ENCODE measurements at regions not wholly inside any gene's neighbourhood (a gene's known extent, or its start where the extent isn't known, plus 50 kb on each side); places are given as distances from the start of the nearest gene placed in this dataset.
A peak's percentile ranks its signal among the peaks of the same experiment; 100 is the strongest.
"Not testable (repeated sequence)": the region's sequence is repeated elsewhere in the genome, so short reads cannot be mapped to it uniquely, and the experiment has no call there.

DNA sequence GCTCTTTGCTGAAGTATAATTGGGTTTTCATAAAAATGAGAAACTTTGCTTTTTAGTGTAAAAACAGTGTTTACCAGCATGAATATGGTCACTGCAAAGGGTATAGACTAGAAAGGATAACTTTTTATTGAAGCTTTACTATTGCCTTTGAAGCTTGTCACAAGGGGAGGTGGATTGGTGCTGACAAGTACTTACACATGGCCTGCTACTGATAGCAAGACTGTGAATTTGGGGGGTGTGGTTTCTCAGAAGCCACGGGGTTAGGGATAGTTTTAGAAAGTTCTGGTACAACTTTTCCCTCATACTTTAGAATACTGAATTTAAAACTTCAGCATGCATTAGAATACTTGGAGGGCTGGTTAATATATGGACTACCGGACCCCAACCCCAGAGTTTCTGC lies 294.1 kb downstream of the SOCS6 start:
- TF ChIP-seq ELF4 (IDR thresholded peaks at IDR 0.05) = no peak
- TF ChIP-seq PKNOX1 (IDR thresholded peaks at IDR 0.05) = no peak
- TF ChIP-seq BHLHE40 (IDR thresholded peaks at IDR 0.05; ENCODE audit: borderline replicate concordance) = no peak
- no peak for TF ChIP-seq SUZ12 (IDR thresholded peaks at IDR 0.05)
- TF ChIP-seq FOXK2 (IDR thresholded peaks at IDR 0.05) = no peak
- TF ChIP-seq ARNT (IDR thresholded peaks at IDR 0.05) = no peak
- TF ChIP-seq CTBP1 (IDR thresholded peaks at IDR 0.05; ENCODE audit: borderline replicate concordance) = no peak
- TF ChIP-seq HDGF (IDR thresholded peaks at IDR 0.05; ENCODE audit: borderline replicate concordance) = no peak
- TF ChIP-seq TARDBP (IDR thresholded peaks at IDR 0.05) = no peak
- no peak for TF ChIP-seq FOXA1 (IDR thresholded peaks at IDR 0.05)
- no peak for TF ChIP-seq NFRKB (IDR thresholded peaks at IDR 0.05)
- TF ChIP-seq LEF1 (IDR thresholded peaks at IDR 0.05; ENCODE audit: borderline replicate concordance) = no peak
- TF ChIP-seq L3MBTL2 (conservative IDR thresholded peaks at IDR 0.05) = no peak
- TF ChIP-seq FOXM1 (IDR thresholded peaks at IDR 0.05; ENCODE audit: borderline replicate concordance) = no peak
- TF ChIP-seq SP1 (IDR thresholded peaks at IDR 0.05) = no peak
- no peak for TF ChIP-seq ZNF384 (IDR thresholded peaks at IDR 0.05)
- POLR2A ChIA-PET = no interaction called here
- no peak for DNase-seq (ENCODE audit: extremely low spot score)
- CTCF ChIA-PET = no interaction called here

DNA sequence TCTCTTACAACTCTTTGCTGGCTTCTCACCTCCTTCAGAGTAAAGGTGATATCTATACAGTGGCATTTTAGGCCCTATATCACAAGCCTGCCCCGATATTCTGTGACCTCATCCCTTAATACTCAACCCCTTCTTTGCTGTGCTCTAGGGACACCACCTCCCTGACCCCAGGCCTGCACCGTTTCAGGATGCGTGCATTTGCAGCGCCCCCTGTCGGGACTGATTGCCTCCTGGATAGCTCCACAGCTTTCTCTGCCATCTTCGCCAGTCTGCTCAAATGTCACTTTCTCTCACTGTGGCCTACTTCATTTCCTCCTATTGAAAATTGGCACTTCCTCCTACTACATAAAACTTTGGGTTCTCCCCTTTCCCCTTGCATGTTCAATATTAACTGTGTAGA lies 289.6 kb downstream of the SOCS6 start:
- DNase-seq (ENCODE audit: extremely low spot score) = peak; percentile 38
- TF ChIP-seq L3MBTL2 (conservative IDR thresholded peaks at IDR 0.05) (no peak), LEF1 (IDR thresholded peaks at IDR 0.05; ENCODE audit: borderline replicate concordance) (no peak), BHLHE40 (IDR thresholded peaks at IDR 0.05; ENCODE audit: borderline replicate concordance) (no peak), ARNT (IDR thresholded peaks at IDR 0.05) (no peak), SP1 (IDR thresholded peaks at IDR 0.05) (no peak), HDGF (IDR thresholded peaks at IDR 0.05; ENCODE audit: borderline replicate concordance) (no peak), TARDBP (IDR thresholded peaks at IDR 0.05) (no peak), ZNF384 (IDR thresholded peaks at IDR 0.05) (no peak), FOXK2 (IDR thresholded peaks at IDR 0.05) (no peak), PKNOX1 (IDR thresholded peaks at IDR 0.05) (no peak)
- POLR2A ChIA-PET = no interaction called here
- CTCF ChIA-PET = no interaction called here

DNA sequence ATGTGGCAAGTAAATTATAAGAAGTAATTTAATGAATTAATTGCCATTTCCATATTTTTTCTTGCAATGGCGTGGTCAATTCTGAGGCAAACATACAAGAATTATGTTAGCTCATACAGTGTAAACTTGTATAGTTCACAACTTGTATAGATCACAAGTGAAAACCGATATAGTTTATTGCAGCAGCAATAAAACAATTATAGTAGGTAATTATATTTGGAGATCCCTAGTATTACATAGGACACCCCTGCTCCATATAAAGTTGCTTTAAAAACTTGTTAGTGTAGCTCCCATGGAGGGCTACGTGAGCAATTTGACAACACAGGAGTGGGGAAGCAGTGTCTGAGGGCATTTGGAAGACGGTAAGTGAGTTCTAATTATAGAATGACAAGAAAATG lies 288.2 kb downstream of the SOCS6 start:
- DNase-seq (ENCODE audit: extremely low spot score) = no peak
- CTCF ChIA-PET = interaction anchor here (0.9 to 1.5 kb wide), 3 partner anchors 15 to 86 kb away, joined by 3 to 4 read pairs (median 4); no protein-coding TSS in a partner anchor
- TF ChIP-seq ELF4 (IDR thresholded peaks at IDR 0.05) = no peak
- TF ChIP-seq FOXK2 (IDR thresholded peaks at IDR 0.05) = no peak
- TF ChIP-seq NFRKB (IDR thresholded peaks at IDR 0.05) = no peak
- TF ChIP-seq CTBP1 (IDR thresholded peaks at IDR 0.05; ENCODE audit: borderline replicate concordance) = no peak
- no peak for TF ChIP-seq LEF1 (IDR thresholded peaks at IDR 0.05; ENCODE audit: borderline replicate concordance)
- TF ChIP-seq HDGF (IDR thresholded peaks at IDR 0.05; ENCODE audit: borderline replicate concordance) = no peak
- POLR2A ChIA-PET = no interaction called here

DNA sequence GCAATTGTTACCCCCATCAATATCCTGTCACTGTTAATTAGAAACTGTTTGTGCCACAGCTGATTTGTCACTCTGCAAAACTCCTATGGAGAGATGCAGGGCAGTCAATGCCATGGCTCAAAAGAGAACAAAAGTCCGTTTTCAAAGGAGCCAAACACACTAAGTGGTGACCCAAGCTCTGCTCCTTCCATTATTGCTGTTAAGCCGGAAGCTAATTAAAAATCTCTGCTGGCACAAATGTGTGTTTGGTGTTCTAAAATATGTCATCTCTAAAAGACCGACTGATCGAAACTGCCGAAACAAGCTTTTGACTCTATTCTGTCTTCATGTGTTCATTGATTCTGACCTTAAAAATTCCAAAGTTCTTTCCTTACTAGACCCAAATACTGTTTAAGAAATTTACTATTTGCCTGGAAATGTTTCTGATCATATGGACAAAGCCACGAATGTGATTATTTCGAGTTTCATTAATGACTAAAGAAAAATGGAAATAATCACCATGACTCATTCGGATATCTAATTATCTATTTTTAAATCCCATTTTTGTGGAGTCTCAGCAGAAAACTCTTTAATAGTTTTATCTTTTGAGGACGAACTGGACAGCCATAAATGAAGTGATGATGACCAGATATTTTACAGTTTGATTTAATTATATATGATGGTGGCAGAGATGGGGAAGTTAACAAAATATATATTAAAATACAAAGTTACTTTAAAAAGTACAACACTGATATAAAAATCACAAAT lies 287.6 kb downstream of the SOCS6 start:
- TF ChIP-seq HDGF (IDR thresholded peaks at IDR 0.05; ENCODE audit: borderline replicate concordance) = no peak
- TF ChIP-seq CTBP1 (IDR thresholded peaks at IDR 0.05; ENCODE audit: borderline replicate concordance) = no peak
- no peak for TF ChIP-seq NFRKB (IDR thresholded peaks at IDR 0.05)
- no peak for TF ChIP-seq FOXM1 (IDR thresholded peaks at IDR 0.05; ENCODE audit: borderline replicate concordance)
- TF ChIP-seq SUZ12 (IDR thresholded peaks at IDR 0.05) = no peak
- TF ChIP-seq LEF1 (IDR thresholded peaks at IDR 0.05; ENCODE audit: borderline replicate concordance) = no peak
- no peak for TF ChIP-seq PKNOX1 (IDR thresholded peaks at IDR 0.05)
- TF ChIP-seq L3MBTL2 (conservative IDR thresholded peaks at IDR 0.05) = no peak
- TF ChIP-seq ELF4 (IDR thresholded peaks at IDR 0.05) = no peak
- TF ChIP-seq FOXA1 (IDR thresholded peaks at IDR 0.05) = no peak
- no peak for TF ChIP-seq ARNT (IDR thresholded peaks at IDR 0.05)
- TF ChIP-seq ZNF384 (IDR thresholded peaks at IDR 0.05) = no peak
- no peak for TF ChIP-seq BHLHE40 (IDR thresholded peaks at IDR 0.05; ENCODE audit: borderline replicate concordance)
- no peak for TF ChIP-seq TARDBP (IDR thresholded peaks at IDR 0.05)
- TF ChIP-seq SP1 (IDR thresholded peaks at IDR 0.05) = no peak
- TF ChIP-seq FOXK2 (IDR thresholded peaks at IDR 0.05) = no peak
- no peak for DNase-seq (ENCODE audit: extremely low spot score)
- CTCF ChIA-PET = interaction anchor here (0.9 to 1.5 kb wide), 3 partner anchors 14 to 86 kb away, joined by 3 to 4 read pairs (median 4); no protein-coding TSS in a partner anchor

DNA sequence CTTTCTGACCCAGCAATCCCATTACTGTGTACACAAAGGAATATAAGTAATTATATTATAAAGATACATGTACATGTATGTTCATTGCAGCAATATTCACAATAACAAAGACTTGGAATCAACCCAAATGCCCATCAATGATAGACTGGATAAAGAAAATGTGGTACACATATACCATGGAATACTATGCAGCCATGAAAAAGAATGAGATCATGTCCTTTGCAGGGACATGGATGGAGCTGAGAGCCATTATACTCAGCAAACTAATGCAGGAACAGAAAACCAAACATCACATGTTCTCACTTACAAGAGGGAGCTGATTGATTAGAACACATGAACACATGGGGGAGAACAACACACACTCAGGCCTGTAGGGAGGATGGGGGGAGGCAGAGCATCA lies 286.1 kb downstream of the SOCS6 start:
- DNase-seq (ENCODE audit: extremely low spot score); POLR2A ChIA-PET; CTCF ChIA-PET: not testable (repeated sequence)

More for the DNA sequence above, 287.6 kb downstream of the SOCS6 start:
- POLR2A ChIA-PET = no interaction called here

- POLR2A ChIA-PET; DNase-seq (ENCODE audit: extremely low spot score); CTCF ChIA-PET: not testable (repeated sequence)
Observed at GRCh38 chr18:70569647-70570046, 280.8 kb downstream of the SOCS6 start.

DNA sequence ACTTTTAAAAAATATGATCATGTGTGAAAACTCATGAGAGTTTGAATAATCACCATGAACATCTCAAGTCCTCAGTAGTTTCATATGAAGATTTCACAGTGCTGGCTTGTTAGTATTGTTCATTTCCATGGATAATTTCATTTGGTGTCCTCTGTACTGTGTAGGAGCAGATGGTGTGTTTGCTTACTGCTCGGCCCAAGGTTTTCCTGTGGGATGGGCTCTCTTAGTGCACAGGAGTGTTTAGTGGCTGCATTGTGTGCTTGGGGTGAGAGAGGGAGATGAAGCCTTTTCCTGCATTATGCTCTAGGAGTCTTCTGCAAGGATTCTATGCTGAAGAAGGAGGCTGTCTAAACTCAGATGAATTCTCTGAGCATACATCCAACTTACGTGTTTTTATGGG lies 270.6 kb downstream of the SOCS6 start:
- TF ChIP-seq FOXK2 (IDR thresholded peaks at IDR 0.05) = no peak
- no peak for TF ChIP-seq ARNT (IDR thresholded peaks at IDR 0.05)
- no peak for TF ChIP-seq CTBP1 (IDR thresholded peaks at IDR 0.05; ENCODE audit: borderline replicate concordance)
- TF ChIP-seq BHLHE40 (IDR thresholded peaks at IDR 0.05; ENCODE audit: borderline replicate concordance) = no peak
- no peak for TF ChIP-seq ZNF384 (IDR thresholded peaks at IDR 0.05)
- TF ChIP-seq FOXM1 (IDR thresholded peaks at IDR 0.05; ENCODE audit: borderline replicate concordance) = no peak
- TF ChIP-seq LEF1 (IDR thresholded peaks at IDR 0.05; ENCODE audit: borderline replicate concordance) = no peak
- no peak for TF ChIP-seq PKNOX1 (IDR thresholded peaks at IDR 0.05)
- TF ChIP-seq ELF4 (IDR thresholded peaks at IDR 0.05) = no peak
- no peak for TF ChIP-seq NFRKB (IDR thresholded peaks at IDR 0.05)
- no peak for TF ChIP-seq SUZ12 (IDR thresholded peaks at IDR 0.05)
- no peak for TF ChIP-seq L3MBTL2 (conservative IDR thresholded peaks at IDR 0.05)
- no peak for TF ChIP-seq SP1 (IDR thresholded peaks at IDR 0.05)
- TF ChIP-seq FOXA1 (IDR thresholded peaks at IDR 0.05) = no peak
- no peak for TF ChIP-seq HDGF (IDR thresholded peaks at IDR 0.05; ENCODE audit: borderline replicate concordance)
- no peak for DNase-seq (ENCODE audit: extremely low spot score)
- CTCF ChIA-PET = no interaction called here
- POLR2A ChIA-PET = no interaction called here
